H1 (cell line): ENCODE measurements at regions not wholly inside any gene's neighbourhood (a gene's known extent, or its start where the extent isn't known, plus 50 kb on each side); places are given as distances from the start of the nearest gene placed in this dataset.

Experiments used
- SAP30 ChIP-seq: fragments of 300-600 bp; sonication (generic); IDR thresholded peaks from 2 replicates; pipeline ENCODE4 v1.7.1; 2012; ENCODE audit warnings: low read length, moderate library complexity, mild to moderate bottlenecking, inconsistent platforms; ENCODE audit not compliant: insufficient read depth, insufficient replicate concordance
- SP2 ChIP-seq: IDR thresholded peaks from 2 replicates; pipeline ENCODE4 v1.6.1; 2012; ENCODE audit warnings: mild to moderate bottlenecking, low read length, inconsistent platforms

DNA sequence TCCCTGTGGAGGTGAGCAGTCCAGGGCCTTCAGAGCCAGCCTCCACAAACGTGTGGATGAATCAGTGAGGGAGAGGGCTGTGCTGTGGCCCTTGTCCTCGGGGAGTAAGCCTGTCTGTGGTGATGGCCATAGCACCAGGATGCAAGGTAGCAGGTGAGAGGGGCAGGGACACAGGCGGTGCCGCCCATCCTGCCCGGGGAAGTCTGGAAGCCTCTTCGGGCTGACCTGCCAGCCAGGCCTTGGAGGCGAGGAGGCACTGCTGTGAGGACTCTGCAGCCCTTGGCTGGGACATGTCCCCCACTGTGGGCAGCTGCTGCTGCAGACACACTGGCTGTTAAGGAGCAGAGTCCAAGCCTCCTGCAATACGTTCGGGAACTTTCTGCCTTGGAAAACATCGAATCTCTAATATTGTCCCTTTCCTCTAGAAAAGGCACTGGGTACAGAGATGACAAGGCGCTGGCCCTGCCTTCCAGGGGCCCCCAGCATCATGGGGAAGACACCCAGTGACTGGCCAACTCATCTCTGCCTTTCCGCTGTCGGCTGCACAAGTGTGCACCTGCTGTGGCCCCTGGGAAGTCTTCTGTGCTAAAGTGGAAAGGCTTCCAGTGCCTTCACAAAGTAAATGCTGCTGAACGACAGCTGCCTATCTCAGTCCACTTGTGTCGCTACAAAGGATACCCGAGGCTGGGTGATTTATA, 101.4 kb downstream of the ADRA2C start (continued):
- TF ChIP-seq SP2 (no peak), SAP30 (no peak)
- TF ChIP-seq, all 59 proteins: peak for 0
